GM12891 (cell line): ENCODE measurements at regions not wholly inside any gene's neighbourhood (a gene's known extent, or its start where the extent isn't known, plus 50 kb on each side); places are given as distances from the start of the nearest gene placed in this dataset.

ENCODE experiments used
- PAX5 ChIP-seq: IDR thresholded peaks from 2 replicates; pipeline ENCODE4 v1.6.1; 2011; ENCODE audit warnings: low read length, moderate library complexity, mild to moderate bottlenecking; ENCODE audit not compliant: insufficient read depth, severe bottlenecking
- POLR2A ChIP-seq: IDR thresholded peaks from 2 replicates; pipeline ENCODE4 v1.6.1; 2011; ENCODE audit warnings: low read depth, low read length, control low read depth
- POLR2AphosphoS5 ChIP-seq: IDR thresholded peaks from 2 replicates; pipeline ENCODE4 v1.6.1; 2011; ENCODE audit warnings: low read depth, low read length, control low read depth
- POU2F2 ChIP-seq: IDR thresholded peaks from 2 replicates; pipeline ENCODE4 v1.6.1; 2011; ENCODE audit warnings: low read depth, mild to moderate bottlenecking, control low read depth, low read length, moderate library complexity
- TAF1 ChIP-seq: IDR thresholded peaks from 2 replicates; pipeline ENCODE4 v1.6.1; 2011; ENCODE audit warnings: low read depth, low read length, control low read depth

GRCh38 chr2:67702937-67703336 is 305.8 kb downstream of the ETAA1 start:
- TF ChIP-seq TAF1: no peak
- no peak for TF ChIP-seq POLR2A
- TF ChIP-seq POLR2AphosphoS5: no peak
- TF ChIP-seq PAX5: no peak
- TF ChIP-seq POU2F2: no peak
